H1 (cell line): ENCODE measurements at regions not wholly inside any gene's neighbourhood (a gene's known extent, or its start where the extent isn't known, plus 50 kb on each side); places are given as distances from the start of the nearest gene placed in this dataset.

Experiments used
- CTCF ChIA-PET: fragments of 300-600 bp; sonication (Branson Sonifier 250); formaldehyde crosslinking; loops from one replicate; lab custom pipeline; 2021; ENCODE audit not compliant: partially characterized antibody; lab: Charles Lee
- POLR2A ChIA-PET: fragments of 300-600 bp; sonication (Branson Sonifier 250); formaldehyde crosslinking; loops from one replicate; lab custom pipeline; 2021; ENCODE audit warnings: inconsistent platforms; ENCODE audit not compliant: partially characterized antibody; lab: Charles Lee
- DNase-seq, 2 experiments: peaks; one replicate each; pipeline versions ENCODE4 v3.0.0 to v3.0.0-alpha.2; 2010 to 2022; ENCODE audit warnings: low spot score in 2 of 2, low read depth in 1 of 2, mixed read lengths in 1 of 2
- FAIRE-seq: peaks from 2 replicates; lab custom pipeline; 2011; peaks lifted over from hg19 to GRCh38; lab: Jason Lieb, UNC
- H2AFZ ChIP-seq: 2 replicates; pipeline ENCODE4 v1.8.1; 2012; ENCODE audit warnings: low read length, inconsistent platforms
- H2AK5ac ChIP-seq: 2 replicates; pipeline ENCODE4 v1.6.1; 2013; ENCODE audit warnings: low read depth, low read length
- H2BK120ac ChIP-seq: replicated peaks from 2 replicates; pipeline ENCODE3; 2013; ENCODE audit warnings: low read depth, low read length, inconsistent platforms
- H2BK12ac ChIP-seq: 2 replicates; pipeline ENCODE4 v1.6.1; 2013; ENCODE audit warnings: low read depth, low read length
- H2BK15ac ChIP-seq: 2 replicates; pipeline ENCODE4 v1.6.1; 2013; ENCODE audit warnings: low read length
- H2BK20ac ChIP-seq: 2 replicates; pipeline ENCODE4 v1.6.1; 2013; ENCODE audit warnings: low read length
- H2BK5ac ChIP-seq: 2 replicates; pipeline ENCODE4 v1.6.1; 2013; ENCODE audit warnings: low read depth, low read length
- H3K14ac ChIP-seq: 2 replicates; pipeline ENCODE4 v1.6.1; 2013; ENCODE audit warnings: inconsistent platforms; ENCODE audit not compliant: insufficient read length
- H3K18ac ChIP-seq: 2 replicates; pipeline ENCODE4 v1.6.1; 2013; ENCODE audit warnings: low read length; ENCODE audit errors: extremely low read depth
- H3K23ac ChIP-seq: 2 replicates; pipeline ENCODE4 v1.6.1; 2013; ENCODE audit warnings: inconsistent platforms; ENCODE audit not compliant: insufficient read length
- H3K23me2 ChIP-seq: 2 replicates; pipeline ENCODE4 v1.6.1; 2013; ENCODE audit warnings: low read depth, low read length
- H3K27ac ChIP-seq: 2 replicates; pipeline ENCODE4 v1.6.1; 2011; ENCODE audit warnings: low read depth, low read length, inconsistent platforms
- H3K27me3 ChIP-seq, 4 experiments: replicated peaks in 1 of 4; 1 replicate in 1 of 4; 2 replicates in 3 of 4; pipeline versions ENCODE4 v1.6.1 to v1.8.1; 2011 to 2013; ENCODE audit warnings: low read length in 3 of 4, mild to moderate bottlenecking in 3 of 4, inconsistent platforms in 2 of 4, mixed read lengths in 2 of 4, moderate library complexity in 1 of 4; ENCODE audit not compliant: control insufficient read depth in 3 of 4, insufficient read depth in 3 of 4; ENCODE audit errors: extremely low read depth in 1 of 4
- H3K36me3 ChIP-seq, 4 experiments: 2 replicates each; pipeline versions ENCODE4 v1.6.1 to v1.8.1; 2011 to 2013; ENCODE audit warnings: mild to moderate bottlenecking in 4 of 4, low read length in 3 of 4, moderate library complexity in 2 of 4, control low read depth in 1 of 4, inconsistent platforms in 1 of 4; ENCODE audit not compliant: insufficient read depth in 4 of 4, control insufficient read depth in 2 of 4
- H3K4ac ChIP-seq: replicated peaks from 2 replicates; pipeline ENCODE3; 2013; ENCODE audit warnings: low read length, low read depth, mixed read lengths, inconsistent platforms; ENCODE audit not compliant: insufficient read length
- H3K4me1 ChIP-seq, 4 experiments: replicated peaks in 1 of 4; 1 replicate in 1 of 4; 2 replicates in 3 of 4; pipeline versions ENCODE4 v1.6.1 to v1.8.1; 2011 to 2013; ENCODE audit warnings: low read length in 3 of 4, inconsistent platforms in 2 of 4, mixed read lengths in 1 of 4; ENCODE audit not compliant: insufficient read depth in 4 of 4, control insufficient read depth in 3 of 4
- H3K4me2 ChIP-seq, 2 experiments: 2 replicates each; pipeline versions ENCODE4 v1.6.1 to v1.8.1; 2011 to 2013; ENCODE audit warnings: low read depth in 2 of 2, low read length in 2 of 2, control low read depth in 1 of 2, inconsistent platforms in 1 of 2, mild to moderate bottlenecking in 1 of 2; ENCODE audit not compliant: insufficient read depth in 1 of 2
- H3K4me3 ChIP-seq, 4 experiments: fragments of 200-600, 300-600 bp in 1 of 4; sonication (generic), shearing (Covaris generic), sonication (Bioruptor Twin) in 1 of 4; 2 replicates each; pipeline versions ENCODE4 v1.5.1 to v1.8.1; 2011 to 2016; ENCODE audit warnings: low read length in 4 of 4, low read depth in 3 of 4, control low read depth in 2 of 4, inconsistent platforms in 2 of 4, mild to moderate bottlenecking in 2 of 4, mixed read lengths in 1 of 4, moderate library complexity in 1 of 4; ENCODE audit not compliant: insufficient read depth in 2 of 4; ENCODE audit errors: extremely low read depth in 1 of 4
- H3K56ac ChIP-seq: replicated peaks from 2 replicates; pipeline ENCODE3; 2013; ENCODE audit warnings: low read depth, mild to moderate bottlenecking, mixed read lengths, low read length, inconsistent platforms; ENCODE audit not compliant: insufficient read length
- H3K79me1 ChIP-seq: 2 replicates; pipeline ENCODE4 v1.6.1; 2013; ENCODE audit warnings: low read depth, low read length, control low read depth
- H3K79me2 ChIP-seq, 2 experiments: 2 replicates each; pipeline versions ENCODE4 v1.6.1 to v1.8.1; 2012 to 2013; ENCODE audit warnings: low read length in 2 of 2, mild to moderate bottlenecking in 2 of 2, inconsistent platforms in 1 of 2; ENCODE audit not compliant: insufficient read depth in 2 of 2, control insufficient read depth in 1 of 2
- H3K9ac ChIP-seq, 4 experiments: replicated peaks in 1 of 4; 1 replicate in 1 of 4; 2 replicates in 3 of 4; pipeline versions ENCODE4 v1.6.1 to v1.8.1; 2011 to 2013; ENCODE audit warnings: low read depth in 3 of 4, low read length in 3 of 4, control low read depth in 2 of 4, mild to moderate bottlenecking in 2 of 4, moderate library complexity in 2 of 4, inconsistent platforms in 1 of 4; ENCODE audit errors: extremely low read depth in 1 of 4
- H3K9me3 ChIP-seq, 2 experiments: 2 replicates each; pipeline versions ENCODE4 v1.6.1 to v1.8.1; 2012 to 2013; ENCODE audit warnings: mild to moderate bottlenecking in 2 of 2, moderate library complexity in 2 of 2, control low read depth in 1 of 2, inconsistent platforms in 1 of 2, low read depth in 1 of 2, low read length in 1 of 2, mixed read lengths in 1 of 2; ENCODE audit not compliant: insufficient read depth in 2 of 2
- H4K20me1 ChIP-seq, 2 experiments: replicated peaks in 1 of 2; 2 replicates each; pipeline versions ENCODE3 to v1.8.1; 2011 to 2013; ENCODE audit warnings: inconsistent platforms in 2 of 2, low read length in 2 of 2, mild to moderate bottlenecking in 1 of 2; ENCODE audit not compliant: insufficient read depth in 2 of 2, control insufficient read depth in 1 of 2
- H4K5ac ChIP-seq: 2 replicates; pipeline ENCODE4 v1.6.1; 2013; ENCODE audit warnings: low read length, low read depth, mixed read lengths, inconsistent platforms; ENCODE audit not compliant: insufficient read length
- H4K8ac ChIP-seq: 2 replicates; pipeline ENCODE4 v1.8.0; 2013; ENCODE audit warnings: mild to moderate bottlenecking, moderate library complexity, low read length, inconsistent platforms; ENCODE audit not compliant: insufficient read depth; ENCODE audit errors: extremely low read depth
- H4K91ac ChIP-seq: replicated peaks from 2 replicates; pipeline ENCODE3; 2013; ENCODE audit warnings: low read length, mixed read lengths, inconsistent platforms; ENCODE audit not compliant: insufficient read length
- JUN ChIP-seq: IDR thresholded peaks from 2 replicates; pipeline ENCODE4 v1.6.1; 2011; ENCODE audit warnings: low read depth, mild to moderate bottlenecking, improper control_type of control experiment, low read length
- KDM1A ChIP-seq: fragments of 200-600, 300-600 bp; sonication (generic); IDR thresholded peaks from 2 replicates; pipeline ENCODE4 v1.7.1; 2016; ENCODE audit warnings: mild to moderate bottlenecking, low read length, borderline replicate concordance
- KDM5A ChIP-seq: fragments of 200-600 bp; IDR thresholded peaks from 2 replicates; pipeline ENCODE4 v1.7.1; 2012; ENCODE audit warnings: mild to moderate bottlenecking, low read length, inconsistent platforms, mixed read lengths
- TEAD4 ChIP-seq: IDR thresholded peaks from 2 replicates; pipeline ENCODE4 v1.6.1; 2012; ENCODE audit warnings: low read depth, low read length, inconsistent platforms, mixed read lengths
- WGBS, 2 experiments: shearing (Covaris generic) in 1 of 2; methylation state at CpG; one replicate each; pipeline versions ENCODE4 v1.1.6 to v1.1.7; 2013 to 2015; ENCODE audit warnings: low lambda C conversion rate in 2 of 2, mixed read lengths in 2 of 2, inconsistent platforms in 1 of 2, low coverage in 1 of 2, missing lambda C conversion rate in 1 of 2; ENCODE audit not compliant: insufficient replicate concordance in 2 of 2, insufficient coverage in 1 of 2, insufficient read length in 1 of 2; ENCODE audit errors: extremely low coverage in 1 of 2, missing lambda C conversion rate in 1 of 2; 5-methylcytosine and 5-hydroxymethylcytosine counted together
- TF ChIP-seq, protein P1 (sequence below): IDR thresholded peaks from 2 replicates; pipeline ENCODE4 v1.6.1; 2011; ENCODE audit warnings: low read length, improper control_type of control experiment

DNA sequence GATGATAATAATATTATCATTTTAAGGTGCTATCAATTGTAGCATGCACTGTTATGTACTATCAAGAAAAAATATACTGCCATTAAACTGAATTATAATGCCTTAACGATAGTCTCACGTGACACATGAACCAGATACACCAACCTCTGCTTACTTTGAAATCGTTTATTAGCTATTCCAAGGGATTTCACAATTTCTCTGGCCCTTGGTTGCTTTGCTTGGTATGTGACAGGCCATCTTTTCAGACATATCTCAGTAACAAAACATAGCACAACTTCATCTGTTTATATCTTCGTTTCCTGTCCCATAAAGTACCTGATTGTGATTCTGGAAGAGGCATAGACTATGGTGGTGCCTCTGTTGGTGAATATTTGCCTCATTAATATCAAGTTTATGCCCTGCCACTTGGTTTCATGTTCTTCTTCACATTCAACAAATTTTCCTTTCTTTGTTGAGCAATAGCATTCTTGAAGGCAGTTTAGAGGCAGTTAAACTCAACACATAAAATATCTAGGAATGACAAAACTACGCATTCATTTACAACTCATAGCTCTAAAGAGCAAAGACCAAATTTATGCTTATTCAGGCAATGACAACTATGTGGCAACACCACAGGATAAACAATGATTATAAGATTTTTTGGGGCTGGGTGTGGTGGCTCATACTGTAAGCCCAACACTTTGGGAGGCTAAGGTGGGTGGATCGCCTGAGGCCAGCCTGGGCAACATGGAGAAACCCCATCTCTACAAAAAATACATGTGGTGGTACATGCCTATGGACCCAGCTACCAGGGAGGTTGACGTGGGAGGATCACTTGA, 84.3 kb downstream of the MCFD2 start:
- DNase-seq, result no peak
- Histone ChIP-seq H3K4me3 (no peak overlapping the region), H3K4me1 (no peaks in the 10 kb centered on the region; a peak in 1 of 7 replicates), H4K91ac (no peak overlapping the region), H3K4me2 (no peak overlapping the region), H2BK120ac (no peak overlapping the region), H3K27ac (no peak overlapping the region), H3K79me1 (no peaks in the 10 kb centered on the region), H3K9ac (no peak overlapping the region), H2BK12ac (no peak overlapping the region), H3K27me3 (no peaks in the 10 kb centered on the region), H4K5ac (no peak overlapping the region), H3K23ac (no peak overlapping the region), H2BK15ac (no peak overlapping the region), H3K23me2 (no peaks in the 10 kb centered on the region; the same call in 1 of the 2 replicates), H2BK20ac (no peak overlapping the region), H3K9me3 (0 out of 4 replicates have a peak, but pooled peaks cover 0 to 3% of the 10 kb centered on the region in 2 experiments), H3K4ac (no peak overlapping the region), H4K8ac (no peak overlapping the region), H4K20me1 (no peaks in the 10 kb centered on the region), H3K18ac (no peak overlapping the region), H2AFZ (no peak overlapping the region), H3K36me3 (no peaks in the 10 kb centered on the region), H3K56ac (no peak overlapping the region), H2BK5ac (no peak overlapping the region), H2AK5ac (no peak overlapping the region), H3K79me2 (no peaks in the 10 kb centered on the region), H3K14ac (no peak overlapping the region)
- WGBS, 2 experiments, result 86% methylated on average over 7 of the region's 7 CpGs; no CpG with 5 or more reads in 1 of the 2 experiments
- CTCF ChIA-PET, result interaction anchor here (1.0 to 1.2 kb wide), 3 partner anchors 9 to 57 kb away, joined by 3 read pairs; no protein-coding TSS in a partner anchor
- FAIRE-seq, result no peak
- POLR2A ChIA-PET, result interaction anchor here (0.6 to 1.0 kb wide), 2 partner anchors 8 to 12 kb away, joined by 3 to 4 read pairs; no protein-coding TSS in a partner anchor
- TF ChIP-seq TEAD4, result no peak
- TF ChIP-seq, protein P1, sequence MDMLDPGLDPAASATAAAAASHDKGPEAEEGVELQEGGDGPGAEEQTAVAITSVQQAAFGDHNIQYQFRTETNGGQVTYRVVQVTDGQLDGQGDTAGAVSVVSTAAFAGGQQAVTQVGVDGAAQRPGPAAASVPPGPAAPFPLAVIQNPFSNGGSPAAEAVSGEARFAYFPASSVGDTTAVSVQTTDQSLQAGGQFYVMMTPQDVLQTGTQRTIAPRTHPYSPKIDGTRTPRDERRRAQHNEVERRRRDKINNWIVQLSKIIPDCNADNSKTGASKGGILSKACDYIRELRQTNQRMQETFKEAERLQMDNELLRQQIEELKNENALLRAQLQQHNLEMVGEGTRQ, result no peak
- no peak for TF ChIP-seq JUN
- TF ChIP-seq KDM1A, result no peak
- no peak for TF ChIP-seq KDM5A
